ENCODE measurements at regions not wholly inside any gene's neighbourhood (a gene's known extent, or its start where the extent isn't known, plus 50 kb on each side); places are given as distances from the start of the nearest gene placed in this dataset.
"Not testable (repeated sequence)": the region's sequence is repeated elsewhere in the genome, so short reads cannot be mapped to it uniquely, and the experiment has no call there.

GRCh38 chr9:68608763-68609162 lies 68.1 kb upstream of the TMEM252 start:
- Histone ChIP-seq H3K9me3 (ENCODE audit: low read depth) (no peaks in the 10 kb centered on the region), H3K4me3 (no peak overlapping the region), H3K36me3 (no peaks in the 10 kb centered on the region), H3K27ac (no peak overlapping the region), H3K27me3 (peaks cover 8% of the 10 kb centered on the region), H3K4me1 (ENCODE audit: low read depth) (no peaks in the 10 kb centered on the region)
- no peak for TF ChIP-seq CTCF (IDR thresholded peaks at IDR 0.05; ENCODE audit: low read depth, low read length)
- no peak for DNase-seq (ENCODE audit: low read depth in 1 of 2, low spot score in 1 of 2)

DNA sequence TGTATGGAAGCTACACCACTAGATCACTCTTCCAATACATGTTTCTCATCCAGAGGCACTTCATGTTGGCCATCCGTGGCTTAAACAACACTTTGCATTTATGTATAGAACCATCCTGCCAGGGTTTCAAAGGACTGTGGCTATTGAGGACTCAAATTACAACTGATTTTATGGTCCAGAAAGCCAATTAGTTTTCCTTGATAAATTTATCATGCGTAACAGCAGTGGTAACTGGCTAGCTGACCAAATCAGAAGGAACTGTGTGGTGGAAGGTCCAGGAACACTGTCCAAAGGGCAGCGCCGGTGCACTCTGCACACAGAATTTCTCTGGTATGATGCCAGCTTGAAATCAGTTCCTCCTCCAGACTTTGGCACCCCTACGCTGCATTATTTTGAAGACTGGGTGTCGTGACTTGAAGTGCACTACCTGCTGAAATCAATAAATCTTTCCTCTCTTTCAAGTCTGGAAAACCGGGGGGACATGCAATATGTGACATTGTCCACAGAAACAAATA lies 69.3 kb upstream of the TMEM252 start:
- Histone ChIP-seq H3K27me3 (peaks cover 8% of the 10 kb centered on the region), H3K4me3 (no peak overlapping the region), H3K36me3 (no peaks in the 10 kb centered on the region), H3K4me1 (ENCODE audit: low read depth) (no peaks in the 10 kb centered on the region), H3K9me3 (ENCODE audit: low read depth) (no peaks in the 10 kb centered on the region), H3K27ac (no peak overlapping the region)
- no peak for DNase-seq (ENCODE audit: low read depth in 1 of 2, low spot score in 1 of 2)
- no peak for TF ChIP-seq CTCF (IDR thresholded peaks at IDR 0.05; ENCODE audit: low read depth, low read length)

DNA sequence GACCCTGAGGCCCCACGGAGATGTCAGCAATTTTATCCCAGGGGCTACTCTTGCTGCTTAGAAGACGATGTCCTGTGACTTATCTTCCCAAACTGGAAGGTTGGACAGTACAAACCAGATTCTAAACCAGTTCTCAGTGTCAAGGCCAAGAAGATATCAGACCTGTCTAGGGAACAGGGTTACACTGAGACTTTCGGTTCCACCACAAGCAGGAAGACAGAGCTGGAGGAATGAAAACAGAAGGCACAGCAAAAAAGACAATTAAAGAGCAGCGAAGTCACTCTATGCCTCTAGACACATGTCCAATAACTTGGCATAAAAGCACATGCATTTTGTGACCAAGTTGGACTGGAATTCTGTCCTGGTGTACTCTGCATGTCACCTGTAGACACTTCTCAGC lies 73.4 kb upstream of the TMEM252 start:
- Histone ChIP-seq H3K27ac (no peak overlapping the region), H3K4me3 (no peak overlapping the region), H3K36me3 (no peaks in the 10 kb centered on the region), H3K4me1 (ENCODE audit: low read depth) (no peaks in the 10 kb centered on the region), H3K27me3 (peaks cover 6% of the 10 kb centered on the region), H3K9me3 (ENCODE audit: low read depth) (no peaks in the 10 kb centered on the region)
- DNase-seq (ENCODE audit: low read depth in 1 of 2, low spot score in 1 of 2): no peak
- no peak for TF ChIP-seq CTCF (IDR thresholded peaks at IDR 0.05; ENCODE audit: low read depth, low read length)

DNA sequence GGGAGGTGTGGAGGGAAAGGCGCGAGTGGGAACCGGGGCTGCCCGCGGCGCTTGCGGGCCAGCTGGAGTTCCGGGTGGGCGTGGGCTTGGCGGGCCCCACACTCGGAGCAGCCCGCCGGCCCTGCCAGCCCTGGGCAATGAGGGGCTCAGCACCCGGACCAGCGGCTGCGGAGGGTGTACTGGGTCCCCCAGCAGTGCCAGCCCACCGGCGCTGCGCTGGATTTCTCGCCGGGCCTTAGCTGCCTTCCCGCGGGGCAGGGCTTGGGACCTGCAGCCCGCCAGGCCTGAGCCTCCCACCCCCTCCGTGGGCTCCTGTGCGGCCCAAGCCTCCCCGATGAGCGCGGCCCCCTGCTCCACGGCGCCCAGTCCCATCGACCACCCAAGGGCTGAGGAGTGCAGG lies 76.3 kb upstream of the TMEM252 start:
- not testable (repeated sequence) for DNase-seq (ENCODE audit: low read depth in 1 of 2, low spot score in 1 of 2); H3K4me1 ChIP-seq (ENCODE audit: low read depth); H3K36me3 ChIP-seq; H3K4me3 ChIP-seq; H3K27me3 ChIP-seq; H3K9me3 ChIP-seq (ENCODE audit: low read depth); H3K27ac ChIP-seq

DNA sequence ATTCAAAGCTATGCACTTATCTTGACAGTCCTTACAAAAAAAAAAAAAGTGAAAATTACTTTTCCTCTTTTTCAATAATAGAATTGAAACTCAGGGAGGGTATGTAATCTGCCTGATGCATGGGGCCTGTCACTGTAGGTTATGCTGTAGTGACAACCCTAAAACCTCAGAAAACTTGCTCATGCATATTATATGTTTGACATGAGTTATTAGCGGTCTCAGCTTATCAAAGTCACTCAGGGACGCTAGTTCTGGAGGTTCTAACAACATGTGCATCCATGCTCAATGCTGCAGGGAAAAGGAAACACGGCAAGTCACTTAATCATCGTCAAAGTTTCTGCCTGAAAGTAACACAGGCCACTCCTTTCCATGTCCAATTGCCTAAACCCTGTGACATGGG lies 78.4 kb upstream of the TMEM252 start:
- no peaks in the 10 kb centered on the region for H3K36me3 ChIP-seq
- no peak overlapping the region for H3K27ac ChIP-seq
- no peaks in the 10 kb centered on the region for H3K9me3 ChIP-seq (ENCODE audit: low read depth)
- TF ChIP-seq CTCF (IDR thresholded peaks at IDR 0.05; ENCODE audit: low read depth, low read length): no peak
- DNase-seq (ENCODE audit: low read depth in 1 of 2, low spot score in 1 of 2): no peak
- no peak overlapping the region for H3K4me3 ChIP-seq
- no peaks in the 10 kb centered on the region for H3K27me3 ChIP-seq
- no peaks in the 10 kb centered on the region for H3K4me1 ChIP-seq (ENCODE audit: low read depth)

- no peak overlapping the region for H3K4me3 ChIP-seq
- no peaks in the 10 kb centered on the region for H3K4me1 ChIP-seq (ENCODE audit: low read depth)
- H3K27me3 ChIP-seq: no peaks in the 10 kb centered on the region
- no peaks in the 10 kb centered on the region for H3K9me3 ChIP-seq (ENCODE audit: low read depth)
- no peak for DNase-seq (ENCODE audit: low read depth in 1 of 2, low spot score in 1 of 2)
- H3K36me3 ChIP-seq: no peaks in the 10 kb centered on the region
- TF ChIP-seq CTCF (IDR thresholded peaks at IDR 0.05; ENCODE audit: low read depth, low read length): no peak
- H3K27ac ChIP-seq: no peak overlapping the region
These were observed 79.0 kb upstream of the TMEM252 start for GRCh38 chr9:68619636-68620035.

Measured in cardiac muscle cell (in vitro differentiated cells and primary cell).